GM19328 (cell line): ENCODE measurements at regions not wholly inside any gene's neighbourhood (a gene's known extent, or its start where the extent isn't known, plus 50 kb on each side); places are given as distances from the start of the nearest gene placed in this dataset.

Experiments used
- ATAC-seq: cut with Tn5 transposase; IDR thresholded peaks from one replicate; pipeline ENCODE4 v1.9.1; 2021; ENCODE audit warnings: mild to moderate bottlenecking, moderate library complexity; ENCODE audit not compliant: unreplicated experiment

GRCh38 chr10:128312250-128312649 lies 186.0 kb upstream of the MKI67 start:
- no peak for ATAC-seq

GRCh38 chr10:128314686-128315085 lies 188.5 kb upstream of the MKI67 start:
- ATAC-seq: no peak

GRCh38 chr10:128316121-128316726 lies 190.0 kb upstream of the MKI67 start:
- no peak for ATAC-seq

GRCh38 chr10:128316925-128317324 lies 190.7 kb upstream of the MKI67 start:
- ATAC-seq: no peak

- no peak for ATAC-seq
Measured at GRCh38 chr10:128318366-128318765, 192.1 kb upstream of the MKI67 start.

- ATAC-seq: no peak
Measured at GRCh38 chr10:128318913-128319312, 192.7 kb upstream of the MKI67 start.

GRCh38 chr10:128322106-128322505 lies 195.9 kb upstream of the MKI67 start:
- no peak for ATAC-seq

- ATAC-seq: no peak
Measured at GRCh38 chr10:128322950-128323349, 196.7 kb upstream of the MKI67 start.

GRCh38 chr10:128324058-128324827 lies 198.0 kb upstream of the MKI67 start:
- no peak for ATAC-seq

GRCh38 chr10:128325788-128326187 lies 199.6 kb upstream of the MKI67 start:
- no peak for ATAC-seq

GRCh38 chr10:128326251-128326650 lies 200.0 kb upstream of the MKI67 start:
- ATAC-seq: no peak

GRCh38 chr10:128326851-128327250 lies 200.6 kb upstream of the MKI67 start:
- ATAC-seq: no peak

- ATAC-seq: no peak
Measured at GRCh38 chr10:128336401-128336800, 210.2 kb upstream of the MKI67 start.

GRCh38 chr10:128337860-128338378 lies 211.7 kb upstream of the MKI67 start:
- ATAC-seq: no peak

- ATAC-seq: no peak
Measured at GRCh38 chr10:128338951-128339350, 212.7 kb upstream of the MKI67 start.

GRCh38 chr10:128339753-128340152 lies 213.5 kb upstream of the MKI67 start:
- ATAC-seq: no peak

- no peak for ATAC-seq
Measured at GRCh38 chr10:128345353-128345752, 219.1 kb upstream of the MKI67 start.

- no peak for ATAC-seq
Measured at GRCh38 chr10:128360783-128361182, 234.6 kb upstream of the MKI67 start.

- ATAC-seq: no peak
Measured at GRCh38 chr10:128361487-128361886, 235.3 kb upstream of the MKI67 start.

GRCh38 chr10:128362514-128362913 lies 236.3 kb upstream of the MKI67 start:
- no peak for ATAC-seq

- no peak for ATAC-seq
Measured at GRCh38 chr10:128364631-128365030, 238.4 kb upstream of the MKI67 start.

GRCh38 chr10:128365156-128365725 lies 239.0 kb upstream of the MKI67 start:
- ATAC-seq: no peak
